BE2C (cell line): ENCODE measurements at regions not wholly inside any gene's neighbourhood (a gene's known extent, or its start where the extent isn't known, plus 50 kb on each side); places are given as distances from the start of the nearest gene placed in this dataset.
A peak's percentile ranks its signal among the peaks of the same experiment; 100 is the strongest.
"Not testable (repeated sequence)": the region's sequence is repeated elsewhere in the genome, so short reads cannot be mapped to it uniquely, and the experiment has no call there.

Source experiments
- DNase-seq: peaks from one replicate; pipeline ENCODE4 v3.0.0-alpha.2; 2020
- H3K27me3 ChIP-seq: fragments of 250-450 bp; sonication (Bioruptor Pico); 2 replicates; pipeline ENCODE4 v1.5.1; 2020; ENCODE audit warnings: mild to moderate bottlenecking
- H3K36me3 ChIP-seq: fragments of 250-450 bp; sonication (Bioruptor Pico); 2 replicates; pipeline ENCODE4 v1.5.1; 2020; ENCODE audit warnings: mild to moderate bottlenecking
- H3K4me1 ChIP-seq: fragments of 250-450 bp; sonication (Bioruptor Pico); 2 replicates; pipeline ENCODE4 v1.5.1; 2020
- H3K4me3 ChIP-seq: 2 replicates; pipeline ENCODE4 v1.5.1; 2011; ENCODE audit warnings: low read depth, low read length
- H3K9me3 ChIP-seq: fragments of 250-450 bp; sonication (Bioruptor Pico); 2 replicates; pipeline ENCODE4 v1.5.1; 2020
- CTCF ChIP-seq: IDR thresholded peaks from 2 replicates; pipeline ENCODE4 v1.5.1; 2012; ENCODE audit warnings: mild to moderate bottlenecking, low read depth, low read length

- Histone ChIP-seq H3K27me3 (no peaks in the 10 kb centered on the region), H3K9me3 (no peaks in the 10 kb centered on the region), H3K4me3 (no peak overlapping the region), H3K36me3 (no peaks in the 10 kb centered on the region), H3K4me1 (no peaks in the 10 kb centered on the region)
- TF ChIP-seq CTCF: no peak
- no peak for DNase-seq
These were observed 346.4 kb downstream of the ZNF674 start for GRCh38 chrX:46198858-46199257.

GRCh38 chrX:46186811-46187106 lies 358.5 kb downstream of the ZNF674 start:
- H3K4me3 ChIP-seq, DNase-seq, H3K36me3 ChIP-seq, H3K9me3 ChIP-seq, H3K4me1 ChIP-seq, H3K27me3 ChIP-seq: not testable (repeated sequence)

- DNase-seq: no peak
- H3K4me3 ChIP-seq: no peak overlapping the region
- H3K36me3 ChIP-seq: no peaks in the 10 kb centered on the region
- no peaks in the 10 kb centered on the region for H3K4me1 ChIP-seq
- no peaks in the 10 kb centered on the region for H3K9me3 ChIP-seq
- TF ChIP-seq CTCF: no peak
- no peaks in the 10 kb centered on the region for H3K27me3 ChIP-seq
These were observed 359.1 kb downstream of the ZNF674 start for GRCh38 chrX:46185923-46186810.

GRCh38 chrX:46184749-46185148 lies 360.5 kb downstream of the ZNF674 start:
- H3K36me3 ChIP-seq: no peaks in the 10 kb centered on the region
- H3K27me3 ChIP-seq: no peaks in the 10 kb centered on the region
- no peaks in the 10 kb centered on the region for H3K9me3 ChIP-seq
- H3K4me3 ChIP-seq: no peak overlapping the region
- H3K4me1 ChIP-seq: no peaks in the 10 kb centered on the region
- TF ChIP-seq CTCF: no peak
- no peak for DNase-seq

GRCh38 chrX:46180258-46180687 lies 364.9 kb downstream of the ZNF674 start:
- DNase-seq: peak; percentile 6

GRCh38 chrX:46179748-46180147 lies 365.5 kb downstream of the ZNF674 start:
- DNase-seq: no peak
- no peak overlapping the region for H3K4me3 ChIP-seq

More at GRCh38 chrX:46180258-46180687, 364.9 kb downstream of the ZNF674 start:
- H3K4me1 ChIP-seq: no peaks in the 10 kb centered on the region
- H3K27me3 ChIP-seq: no peaks in the 10 kb centered on the region
- no peaks in the 10 kb centered on the region for H3K9me3 ChIP-seq
- H3K36me3 ChIP-seq: no peaks in the 10 kb centered on the region
- TF ChIP-seq CTCF: no peak
- no peak overlapping the region for H3K4me3 ChIP-seq

More at GRCh38 chrX:46179748-46180147, 365.5 kb downstream of the ZNF674 start:
- Histone ChIP-seq H3K9me3 (no peaks in the 10 kb centered on the region), H3K36me3 (no peaks in the 10 kb centered on the region), H3K4me1 (no peaks in the 10 kb centered on the region), H3K27me3 (no peaks in the 10 kb centered on the region)
- no peak for TF ChIP-seq CTCF
